Thoracic aorta (tissue), 2 donors: ENCODE measurements at regions not wholly inside any gene's neighbourhood (a gene's known extent, or its start where the extent isn't known, plus 50 kb on each side); places are given as distances from the start of the nearest gene placed in this dataset.

ENCODE experiments used
- ATAC-seq: fragments of 150-250 bp; one replicate; pipeline ENCODE4 v1.8.0; 2017; ENCODE audit warnings: low read depth; ENCODE audit not compliant: insufficient number of reproducible peaks, low FRiP score
- DNase-seq: peaks from one replicate; pipeline ENCODE4 v3.0.0-alpha.2; 2020; ENCODE audit warnings: low spot score
- H3K27ac ChIP-seq, 2 donors: fragments of 200-600 bp; sonication (generic); 1 replicate in 1 of 2; 2 replicates in 1 of 2; pipeline ENCODE4 v1.5.1; 2016; ENCODE audit warnings: mild to moderate bottlenecking in 2 of 2, moderate library complexity in 2 of 2
- H3K27me3 ChIP-seq: fragments of 200-600 bp; sonication (generic); replicated peaks from 2 replicates; pipeline ENCODE4 v1.6.0; 2016; ENCODE audit warnings: mild to moderate bottlenecking; ENCODE audit not compliant: insufficient read depth
- H3K36me3 ChIP-seq: fragments of 200-600 bp; sonication (generic); one replicate; pipeline ENCODE4 v1.5.1; 2016
- H3K4me1 ChIP-seq, 2 donors: fragments of 200-600 bp; sonication (generic); 1 replicate in 1 of 2; 2 replicates in 1 of 2; pipeline versions ENCODE4 v1.5.1 to v1.6.0; 2016; ENCODE audit warnings: low read depth in 2 of 2, mild to moderate bottlenecking in 1 of 2; ENCODE audit not compliant: control insufficient read depth in 1 of 2
- H3K4me3 ChIP-seq: fragments of 200-600 bp; sonication (generic); 2 replicates; pipeline ENCODE4 v1.5.1; 2016; ENCODE audit warnings: mild to moderate bottlenecking
- H3K9me3 ChIP-seq: fragments of 200-600 bp; sonication (generic); 2 replicates; pipeline ENCODE4 v1.5.1; 2016
- TF ChIP-seq, protein P1 (sequence below): fragments of 200-600 bp; sonication (generic); IDR thresholded peaks from one replicate; pipeline ENCODE4 v1.5.1; 2019; ENCODE audit warnings: antibody characterized with exemption

DNA sequence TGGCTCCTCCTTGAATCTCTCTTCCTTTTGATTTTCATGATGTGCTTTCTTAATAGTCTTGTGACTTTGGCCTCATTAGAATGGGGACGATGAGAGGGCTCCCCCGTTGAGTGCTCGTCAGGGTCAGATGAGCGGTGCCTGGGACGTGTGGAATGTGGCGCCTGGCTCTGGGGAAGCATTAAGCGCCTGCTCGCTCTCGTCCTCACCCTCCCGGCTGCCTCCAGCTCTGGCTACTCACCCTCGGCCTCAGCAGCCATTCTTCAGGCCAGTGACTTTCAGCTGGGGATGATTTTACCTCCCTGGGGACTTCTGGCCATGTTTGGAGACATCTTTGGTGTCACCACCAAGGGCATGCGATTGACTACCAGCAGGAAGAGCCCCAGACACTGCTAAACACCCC lies 69.7 kb downstream of the RPS6KA4 start:
- Histone ChIP-seq H3K9me3 (no peaks in the 10 kb centered on the region), H3K27ac (no peak overlapping the region), H3K4me1 (no peaks in the 10 kb centered on the region), H3K36me3 (no peaks in the 10 kb centered on the region), H3K4me3 (no peak overlapping the region), H3K27me3 (no peaks in the 10 kb centered on the region)
- DNase-seq (no peak), ATAC-seq (no peak)
- TF ChIP-seq, protein P1, sequence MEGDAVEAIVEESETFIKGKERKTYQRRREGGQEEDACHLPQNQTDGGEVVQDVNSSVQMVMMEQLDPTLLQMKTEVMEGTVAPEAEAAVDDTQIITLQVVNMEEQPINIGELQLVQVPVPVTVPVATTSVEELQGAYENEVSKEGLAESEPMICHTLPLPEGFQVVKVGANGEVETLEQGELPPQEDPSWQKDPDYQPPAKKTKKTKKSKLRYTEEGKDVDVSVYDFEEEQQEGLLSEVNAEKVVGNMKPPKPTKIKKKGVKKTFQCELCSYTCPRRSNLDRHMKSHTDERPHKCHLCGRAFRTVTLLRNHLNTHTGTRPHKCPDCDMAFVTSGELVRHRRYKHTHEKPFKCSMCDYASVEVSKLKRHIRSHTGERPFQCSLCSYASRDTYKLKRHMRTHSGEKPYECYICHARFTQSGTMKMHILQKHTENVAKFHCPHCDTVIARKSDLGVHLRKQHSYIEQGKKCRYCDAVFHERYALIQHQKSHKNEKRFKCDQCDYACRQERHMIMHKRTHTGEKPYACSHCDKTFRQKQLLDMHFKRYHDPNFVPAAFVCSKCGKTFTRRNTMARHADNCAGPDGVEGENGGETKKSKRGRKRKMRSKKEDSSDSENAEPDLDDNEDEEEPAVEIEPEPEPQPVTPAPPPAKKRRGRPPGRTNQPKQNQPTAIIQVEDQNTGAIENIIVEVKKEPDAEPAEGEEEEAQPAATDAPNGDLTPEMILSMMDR = no peak

GRCh38 chr11:64429970-64430369 lies 71.0 kb downstream of the RPS6KA4 start:
- Histone ChIP-seq H3K27ac (no peak overlapping the region), H3K27me3 (no peaks in the 10 kb centered on the region), H3K4me3 (no peak overlapping the region), H3K36me3 (no peaks in the 10 kb centered on the region), H3K9me3 (no peaks in the 10 kb centered on the region), H3K4me1 (peaks cover 0 to 10% of the 10 kb centered on the region in 2 donors)
- TF ChIP-seq, protein P1 = no peak
- DNase-seq (no peak), ATAC-seq (no peak)

- Histone ChIP-seq H3K4me3 (no peak overlapping the region), H3K27ac (no peak overlapping the region), H3K27me3 (no peaks in the 10 kb centered on the region), H3K36me3 (no peaks in the 10 kb centered on the region), H3K4me1 (peaks cover 0 to 14% of the 10 kb centered on the region in 2 donors), H3K9me3 (no peaks in the 10 kb centered on the region)
- ATAC-seq (no peak), DNase-seq (no peak)
- TF ChIP-seq, protein P1 = no peak
Observed at GRCh38 chr11:64430645-64431044, 71.7 kb downstream of the RPS6KA4 start.

- DNase-seq (no peak), ATAC-seq (no peak)
- Histone ChIP-seq H3K27ac (no peak overlapping the region), H3K9me3 (no peaks in the 10 kb centered on the region), H3K4me3 (no peak overlapping the region), H3K4me1 (peaks cover 0 to 27% of the 10 kb centered on the region in 2 donors), H3K36me3 (no peaks in the 10 kb centered on the region), H3K27me3 (no peaks in the 10 kb centered on the region)
- TF ChIP-seq, protein P1 = no peak
Observed at GRCh38 chr11:64436000-64436399, 77.0 kb downstream of the RPS6KA4 start.

DNA sequence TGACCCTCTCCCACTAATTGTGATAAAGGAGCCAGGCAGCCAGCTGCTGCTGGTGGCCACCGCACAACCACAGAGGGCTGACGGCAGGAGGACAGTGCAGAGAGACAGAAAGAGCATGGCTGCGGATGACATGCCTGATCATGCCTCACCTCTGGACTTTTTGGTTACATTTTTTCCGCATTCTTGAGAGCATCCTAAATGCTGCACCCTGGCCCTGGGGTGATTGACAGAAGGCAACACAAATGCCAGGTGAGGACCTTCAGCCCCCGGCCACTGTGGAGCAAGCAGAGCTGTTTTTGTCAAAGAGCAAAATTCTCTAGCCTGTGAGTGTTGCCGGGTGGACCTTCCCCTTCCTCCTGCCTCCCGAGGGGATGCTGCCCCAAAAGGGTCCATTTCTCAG lies 78.5 kb downstream of the RPS6KA4 start:
- Histone ChIP-seq H3K4me1 (peaks cover 3 to 41% of the 10 kb centered on the region in 2 donors), H3K4me3 (no peak overlapping the region), H3K27me3 (no peaks in the 10 kb centered on the region), H3K36me3 (no peaks in the 10 kb centered on the region), H3K27ac (no peak overlapping the region), H3K9me3 (no peaks in the 10 kb centered on the region)
- TF ChIP-seq, protein P1 = no peak
- ATAC-seq (no peak), DNase-seq (no peak)
